K562 (cell line): ENCODE measurements at regions not wholly inside any gene's neighbourhood (a gene's known extent, or its start where the extent isn't known, plus 50 kb on each side); places are given as distances from the start of the nearest gene placed in this dataset.

ENCODE experiments used
- CBX2 ChIP-seq: fragments of 200-600 bp; sonication (generic); IDR thresholded peaks from one replicate; pipeline ENCODE4 v1.6.1; 2012; ENCODE audit warnings: mild to moderate bottlenecking, low read length, inconsistent platforms; ENCODE audit not compliant: insufficient read depth, poor library complexity, severe bottlenecking
- CTCF ChIP-seq, 3 experiments: IDR thresholded peaks in 2 of 3; conservative IDR thresholded peaks in 1 of 3; 2 replicates each; pipeline ENCODE4 v1.5.1; 2011 to 2012; ENCODE audit warnings: low read length in 3 of 3, mild to moderate bottlenecking in 3 of 3, control low read depth in 2 of 3, improper control_type of control experiment in 1 of 3, inconsistent platforms in 1 of 3, low read depth in 1 of 3, mixed read lengths in 1 of 3, moderate library complexity in 1 of 3; ENCODE audit not compliant: insufficient read depth in 2 of 3
- FOXJ3 ChIP-seq: sonication (generic); formaldehyde crosslinking; IDR thresholded peaks from 2 replicates; pipeline ENCODE4 v1.4.0; 2020; ENCODE audit warnings: mild to moderate bottlenecking, missing genetic modification reagents
- HDGF ChIP-seq: fragments of 450-650 bp; IDR thresholded peaks from 2 replicates; pipeline ENCODE4 v1.6.1; 2016
- LEF1 ChIP-seq: fragments of 450-650 bp; IDR thresholded peaks from 2 replicates; pipeline ENCODE4 v1.6.1; 2016; ENCODE audit warnings: mild to moderate bottlenecking
- NFYB ChIP-seq: IDR thresholded peaks from 2 replicates; pipeline ENCODE4 v1.6.1; 2011; ENCODE audit warnings: mild to moderate bottlenecking, moderate library complexity; ENCODE audit not compliant: insufficient read length; ENCODE audit errors: extremely low read depth
- RBFOX2 ChIP-seq: fragments of 200-400 bp; formaldehyde crosslinking; IDR thresholded peaks from 2 replicates; pipeline ENCODE4 v1.6.1; 2017; ENCODE audit warnings: low read depth, mild to moderate bottlenecking, low read length, moderate library complexity
- SREBF2 ChIP-seq: sonication (generic); formaldehyde crosslinking; IDR thresholded peaks from 2 replicates; pipeline ENCODE4 v1.4.0; 2020; ENCODE audit warnings: mild to moderate bottlenecking, missing genetic modification reagents
- TBP ChIP-seq: optimal IDR thresholded peaks from 2 replicates; pipeline ENCODE3; 2011; ENCODE audit warnings: low read depth, low read length, improper control_type of control experiment
- ZFP1 ChIP-seq: fragments of 450-650 bp; formaldehyde crosslinking; IDR thresholded peaks from 2 replicates; pipeline ENCODE4 v1.4.0; 2020; ENCODE audit warnings: mild to moderate bottlenecking, mixed read lengths
- ZFP30 ChIP-seq: fragments of 250-450 bp; sonication (Bioruptor Pico); IDR thresholded peaks from 2 replicates; pipeline ENCODE4 v1.8.0; 2022; ENCODE audit warnings: moderate library complexity, mild to moderate bottlenecking, inconsistent platforms, borderline replicate concordance
- TF ChIP-seq, protein P1 (sequence below): sonication (generic); formaldehyde crosslinking; IDR thresholded peaks from 2 replicates; pipeline ENCODE4 v1.8.1; 2022; ENCODE audit warnings: missing genetic modification reagents
- TF ChIP-seq, protein P2 (sequence below): fragments of 450-650 bp; IDR thresholded peaks from 2 replicates; pipeline ENCODE4 v1.6.1; 2017; ENCODE audit warnings: mild to moderate bottlenecking, moderate library complexity
- TF ChIP-seq, protein P3 (sequence below): sonication (generic); formaldehyde crosslinking; IDR thresholded peaks from 2 replicates; pipeline ENCODE4 v1.8.0; 2023; ENCODE audit warnings: missing genetic modification reagents, mild to moderate bottlenecking, borderline replicate concordance

DNA sequence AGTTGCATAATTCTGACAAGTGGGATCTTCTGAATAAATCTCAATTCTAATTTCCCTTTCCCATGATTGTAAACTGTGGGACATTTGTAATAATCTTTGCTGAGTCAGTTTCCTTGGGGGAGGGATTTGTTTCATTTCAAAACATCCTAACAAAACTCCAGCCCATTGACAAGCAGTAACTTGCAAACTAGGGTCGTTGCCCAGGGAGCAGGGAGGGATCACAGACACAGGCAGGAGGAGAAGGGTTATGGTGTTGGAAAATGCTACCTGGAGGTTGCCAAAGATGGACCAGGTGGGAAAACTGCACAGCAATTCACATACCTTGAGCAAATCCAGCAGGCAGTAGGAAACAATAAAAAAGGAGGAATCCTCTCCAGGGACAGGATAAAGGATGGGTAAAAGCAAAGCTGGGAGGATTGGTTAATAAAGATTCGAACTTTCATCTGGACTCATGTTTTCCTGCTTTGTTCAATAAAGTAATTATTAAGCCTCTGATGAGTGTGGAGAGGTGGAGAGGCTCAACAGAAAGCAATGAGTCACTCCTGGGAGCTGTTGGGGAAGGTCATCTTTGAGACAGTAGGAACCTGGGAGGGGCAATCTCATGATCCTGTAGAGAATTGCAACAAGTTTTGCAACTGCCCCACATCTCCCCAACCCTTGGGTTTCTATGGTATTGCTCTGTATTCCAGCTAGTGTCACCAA, 87.3 kb upstream of the AKIRIN2 start:
- no peak for TF ChIP-seq ZFP1 (CRISPR knock-in tag)
- no peak for TF ChIP-seq CTCF (IDR thresholded peaks at IDR 0.05 in 2 of 3, conservative IDR thresholded peaks at IDR 0.05 in 1 of 3; ENCODE audit: insufficient read depth in 2 of 3, low read depth in 1 of 3, low read length in 3 of 3)
- TF ChIP-seq, protein P1, sequence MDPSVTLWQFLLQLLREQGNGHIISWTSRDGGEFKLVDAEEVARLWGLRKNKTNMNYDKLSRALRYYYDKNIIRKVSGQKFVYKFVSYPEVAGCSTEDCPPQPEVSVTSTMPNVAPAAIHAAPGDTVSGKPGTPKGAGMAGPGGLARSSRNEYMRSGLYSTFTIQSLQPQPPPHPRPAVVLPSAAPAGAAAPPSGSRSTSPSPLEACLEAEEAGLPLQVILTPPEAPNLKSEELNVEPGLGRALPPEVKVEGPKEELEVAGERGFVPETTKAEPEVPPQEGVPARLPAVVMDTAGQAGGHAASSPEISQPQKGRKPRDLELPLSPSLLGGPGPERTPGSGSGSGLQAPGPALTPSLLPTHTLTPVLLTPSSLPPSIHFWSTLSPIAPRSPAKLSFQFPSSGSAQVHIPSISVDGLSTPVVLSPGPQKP (CRISPR knock-in tag): no peak
- TF ChIP-seq NFYB: no peak
- TF ChIP-seq RBFOX2: no peak
- TF ChIP-seq, protein P2, sequence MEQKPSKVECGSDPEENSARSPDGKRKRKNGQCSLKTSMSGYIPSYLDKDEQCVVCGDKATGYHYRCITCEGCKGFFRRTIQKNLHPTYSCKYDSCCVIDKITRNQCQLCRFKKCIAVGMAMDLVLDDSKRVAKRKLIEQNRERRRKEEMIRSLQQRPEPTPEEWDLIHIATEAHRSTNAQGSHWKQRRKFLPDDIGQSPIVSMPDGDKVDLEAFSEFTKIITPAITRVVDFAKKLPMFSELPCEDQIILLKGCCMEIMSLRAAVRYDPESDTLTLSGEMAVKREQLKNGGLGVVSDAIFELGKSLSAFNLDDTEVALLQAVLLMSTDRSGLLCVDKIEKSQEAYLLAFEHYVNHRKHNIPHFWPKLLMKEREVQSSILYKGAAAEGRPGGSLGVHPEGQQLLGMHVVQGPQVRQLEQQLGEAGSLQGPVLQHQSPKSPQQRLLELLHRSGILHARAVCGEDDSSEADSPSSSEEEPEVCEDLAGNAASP: no peak
- no peak for TF ChIP-seq TBP
- no peak for TF ChIP-seq FOXJ3
- no peak for TF ChIP-seq CBX2
- no peak for TF ChIP-seq ZFP30 (CRISPR knock-in tag)
- TF ChIP-seq, protein P3, sequence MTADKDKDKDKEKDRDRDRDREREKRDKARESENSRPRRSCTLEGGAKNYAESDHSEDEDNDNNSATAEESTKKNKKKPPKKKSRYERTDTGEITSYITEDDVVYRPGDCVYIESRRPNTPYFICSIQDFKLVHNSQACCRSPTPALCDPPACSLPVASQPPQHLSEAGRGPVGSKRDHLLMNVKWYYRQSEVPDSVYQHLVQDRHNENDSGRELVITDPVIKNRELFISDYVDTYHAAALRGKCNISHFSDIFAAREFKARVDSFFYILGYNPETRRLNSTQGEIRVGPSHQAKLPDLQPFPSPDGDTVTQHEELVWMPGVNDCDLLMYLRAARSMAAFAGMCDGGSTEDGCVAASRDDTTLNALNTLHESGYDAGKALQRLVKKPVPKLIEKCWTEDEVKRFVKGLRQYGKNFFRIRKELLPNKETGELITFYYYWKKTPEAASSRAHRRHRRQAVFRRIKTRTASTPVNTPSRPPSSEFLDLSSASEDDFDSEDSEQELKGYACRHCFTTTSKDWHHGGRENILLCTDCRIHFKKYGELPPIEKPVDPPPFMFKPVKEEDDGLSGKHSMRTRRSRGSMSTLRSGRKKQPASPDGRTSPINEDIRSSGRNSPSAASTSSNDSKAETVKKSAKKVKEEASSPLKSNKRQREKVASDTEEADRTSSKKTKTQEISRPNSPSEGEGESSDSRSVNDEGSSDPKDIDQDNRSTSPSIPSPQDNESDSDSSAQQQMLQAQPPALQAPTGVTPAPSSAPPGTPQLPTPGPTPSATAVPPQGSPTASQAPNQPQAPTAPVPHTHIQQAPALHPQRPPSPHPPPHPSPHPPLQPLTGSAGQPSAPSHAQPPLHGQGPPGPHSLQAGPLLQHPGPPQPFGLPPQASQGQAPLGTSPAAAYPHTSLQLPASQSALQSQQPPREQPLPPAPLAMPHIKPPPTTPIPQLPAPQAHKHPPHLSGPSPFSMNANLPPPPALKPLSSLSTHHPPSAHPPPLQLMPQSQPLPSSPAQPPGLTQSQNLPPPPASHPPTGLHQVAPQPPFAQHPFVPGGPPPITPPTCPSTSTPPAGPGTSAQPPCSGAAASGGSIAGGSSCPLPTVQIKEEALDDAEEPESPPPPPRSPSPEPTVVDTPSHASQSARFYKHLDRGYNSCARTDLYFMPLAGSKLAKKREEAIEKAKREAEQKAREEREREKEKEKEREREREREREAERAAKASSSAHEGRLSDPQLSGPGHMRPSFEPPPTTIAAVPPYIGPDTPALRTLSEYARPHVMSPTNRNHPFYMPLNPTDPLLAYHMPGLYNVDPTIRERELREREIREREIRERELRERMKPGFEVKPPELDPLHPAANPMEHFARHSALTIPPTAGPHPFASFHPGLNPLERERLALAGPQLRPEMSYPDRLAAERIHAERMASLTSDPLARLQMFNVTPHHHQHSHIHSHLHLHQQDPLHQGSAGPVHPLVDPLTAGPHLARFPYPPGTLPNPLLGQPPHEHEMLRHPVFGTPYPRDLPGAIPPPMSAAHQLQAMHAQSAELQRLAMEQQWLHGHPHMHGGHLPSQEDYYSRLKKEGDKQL (CRISPR knock-in tag): no peak
- TF ChIP-seq SREBF2 (CRISPR knock-in tag): no peak
- TF ChIP-seq LEF1: no peak
- TF ChIP-seq HDGF: no peak
